ENCODE measurements at regions not wholly inside any gene's neighbourhood (a gene's known extent, or its start where the extent isn't known, plus 50 kb on each side); places are given as distances from the start of the nearest gene placed in this dataset.
"Not testable (repeated sequence)": the region's sequence is repeated elsewhere in the genome, so short reads cannot be mapped to it uniquely, and the experiment has no call there.

DNA sequence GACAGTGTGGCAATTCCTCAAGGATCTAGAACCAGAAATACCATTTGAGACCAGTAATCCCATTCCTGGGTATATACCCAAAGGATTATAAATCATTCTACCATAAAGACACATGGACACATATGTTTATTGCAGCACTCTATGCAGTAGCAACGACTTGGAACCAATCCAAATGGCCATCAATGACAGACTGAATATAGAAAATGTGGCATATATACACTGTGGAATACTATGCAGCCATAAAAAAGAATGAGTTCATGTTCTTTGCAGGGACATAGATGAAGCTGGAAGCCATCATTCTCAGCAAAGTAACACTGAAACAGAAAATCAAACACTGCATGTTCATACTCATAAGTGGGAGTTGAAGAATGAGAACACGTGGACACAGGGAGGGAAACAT, 91.7 kb downstream of the VPREB1 start:
- DNase-seq; H3K36me3 Mint-ChIP-seq (ENCODE audit: insufficient read depth); H3K4me1 Mint-ChIP-seq (ENCODE audit: low read depth in 2 of 2); ATAC-seq (replicated peaks); H3K4me3 Mint-ChIP-seq; H3K27ac Mint-ChIP-seq; H3K9me3 Mint-ChIP-seq: not testable (repeated sequence)
- peaks cover 61 to 83% of the 10 kb centered on the region in 2 donors for H3K27me3 Mint-ChIP-seq

DNA sequence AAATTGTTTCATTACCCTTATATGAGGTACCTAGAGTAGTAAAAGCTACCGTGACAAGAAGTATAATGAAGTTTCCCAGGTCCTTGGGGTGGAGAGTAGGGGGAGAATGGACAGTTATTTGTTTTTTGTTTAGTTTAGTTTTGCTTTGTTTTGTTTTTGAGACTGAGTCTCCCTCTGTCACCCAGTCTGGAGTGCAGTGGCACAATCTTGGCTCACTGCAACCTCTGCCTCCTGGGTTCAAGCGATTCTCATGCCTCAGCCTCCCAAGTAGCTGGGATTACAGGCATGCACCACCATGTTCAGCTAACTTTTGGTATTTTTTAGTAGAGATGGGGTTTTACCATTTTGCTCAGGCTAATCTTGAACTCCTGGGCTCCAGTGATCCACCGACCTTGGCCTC, 94.2 kb downstream of the VPREB1 start:
- not testable (repeated sequence) for H3K9me3 Mint-ChIP-seq; ATAC-seq (replicated peaks); H3K4me1 Mint-ChIP-seq (ENCODE audit: low read depth in 2 of 2); DNase-seq; H3K27ac Mint-ChIP-seq; H3K4me3 Mint-ChIP-seq; H3K36me3 Mint-ChIP-seq (ENCODE audit: insufficient read depth)
- peaks cover 36 to 59% of the 10 kb centered on the region in 2 donors for H3K27me3 Mint-ChIP-seq

DNA sequence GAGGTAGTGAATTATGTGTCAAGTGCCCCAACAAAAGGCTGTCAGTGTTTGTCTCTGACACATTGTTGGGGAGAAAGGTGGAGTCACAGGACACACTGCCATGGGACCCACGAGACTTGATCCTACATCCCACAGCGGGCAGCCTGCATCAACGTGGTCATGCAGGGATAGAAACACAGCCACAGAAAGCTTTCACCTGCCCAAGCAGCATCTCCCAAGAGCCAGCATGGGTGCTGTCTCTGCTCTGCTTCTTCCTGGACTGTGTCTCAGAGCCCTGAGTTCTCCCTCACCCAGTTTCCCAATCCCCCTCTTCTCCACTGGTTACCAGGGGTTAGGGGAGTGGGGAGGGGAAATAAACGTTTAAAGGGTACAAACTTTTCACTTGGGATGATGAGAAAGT, 97.2 kb downstream of the VPREB1 start:
- peaks cover 8 to 39% of the 10 kb centered on the region in 2 donors for H3K27me3 Mint-ChIP-seq
- peaks cover 6% of the 10 kb centered on the region for H3K36me3 Mint-ChIP-seq (ENCODE audit: insufficient read depth)
- no peaks in the 10 kb centered on the region for H3K9me3 Mint-ChIP-seq
- H3K4me3 Mint-ChIP-seq, result no peak overlapping the region
- no peak overlapping the region for H3K27ac Mint-ChIP-seq
- no peak for DNase-seq
- no peak for ATAC-seq (replicated peaks)
- peaks cover 0 to 2% of the 10 kb centered on the region in 2 donors for H3K4me1 Mint-ChIP-seq (ENCODE audit: low read depth in 2 of 2)

DNA sequence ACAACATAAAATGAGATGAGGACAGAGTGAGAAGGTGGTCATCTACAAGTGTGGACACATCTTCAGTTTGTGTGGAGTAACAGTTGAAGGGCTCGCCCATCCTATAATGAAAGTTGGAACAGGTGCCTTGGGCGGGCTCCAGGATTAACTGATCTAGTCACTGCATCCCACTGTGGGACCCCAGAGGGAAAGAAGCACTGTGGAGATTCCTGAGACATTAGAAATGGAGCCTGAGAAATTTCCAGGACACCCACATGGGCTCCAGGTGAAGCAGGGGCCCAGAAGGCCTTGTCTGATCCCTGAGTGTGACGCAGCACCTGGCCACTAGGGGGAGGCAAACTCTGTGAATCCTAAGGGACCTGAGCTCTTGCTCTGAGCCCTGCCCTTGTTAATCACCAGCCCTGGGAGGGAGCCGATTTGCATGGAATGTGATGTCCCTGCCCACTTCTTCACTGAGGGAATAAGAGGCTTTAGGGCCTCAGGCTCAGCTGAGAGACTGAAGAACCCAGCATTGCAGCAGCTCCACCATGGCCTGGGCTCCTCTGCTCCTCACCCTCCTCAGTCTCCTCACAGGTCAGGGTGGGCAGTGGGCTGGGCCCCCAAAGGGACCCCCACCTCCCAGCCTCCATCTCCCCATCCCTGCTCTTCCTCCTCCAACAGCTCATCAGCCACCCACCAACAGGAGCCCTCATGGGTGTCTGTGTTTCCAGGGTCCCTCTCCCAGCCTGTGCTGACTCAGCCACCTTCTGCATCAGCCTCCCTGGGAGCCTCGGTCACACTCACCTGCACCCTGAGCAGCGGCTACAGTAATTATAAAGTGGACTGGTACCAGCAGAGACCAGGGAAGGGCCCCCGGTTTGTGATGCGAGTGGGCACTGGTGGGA, 98.4 kb downstream of the VPREB1 start:
- H3K9me3 Mint-ChIP-seq, result no peaks in the 10 kb centered on the region
- no peak overlapping the region for H3K4me3 Mint-ChIP-seq
- peaks cover 5 to 39% of the 10 kb centered on the region in 2 donors for H3K27me3 Mint-ChIP-seq
- no peak overlapping the region for H3K27ac Mint-ChIP-seq
- ATAC-seq (replicated peaks), result peak; percentile 58
- peak; percentile 51 to 64 (median 55) for DNase-seq
- peaks cover 6% of the 10 kb centered on the region for H3K36me3 Mint-ChIP-seq (ENCODE audit: insufficient read depth)
- H3K4me1 Mint-ChIP-seq (ENCODE audit: low read depth in 2 of 2), result peaks cover 0 to 2% of the 10 kb centered on the region in 2 donors

DNA sequence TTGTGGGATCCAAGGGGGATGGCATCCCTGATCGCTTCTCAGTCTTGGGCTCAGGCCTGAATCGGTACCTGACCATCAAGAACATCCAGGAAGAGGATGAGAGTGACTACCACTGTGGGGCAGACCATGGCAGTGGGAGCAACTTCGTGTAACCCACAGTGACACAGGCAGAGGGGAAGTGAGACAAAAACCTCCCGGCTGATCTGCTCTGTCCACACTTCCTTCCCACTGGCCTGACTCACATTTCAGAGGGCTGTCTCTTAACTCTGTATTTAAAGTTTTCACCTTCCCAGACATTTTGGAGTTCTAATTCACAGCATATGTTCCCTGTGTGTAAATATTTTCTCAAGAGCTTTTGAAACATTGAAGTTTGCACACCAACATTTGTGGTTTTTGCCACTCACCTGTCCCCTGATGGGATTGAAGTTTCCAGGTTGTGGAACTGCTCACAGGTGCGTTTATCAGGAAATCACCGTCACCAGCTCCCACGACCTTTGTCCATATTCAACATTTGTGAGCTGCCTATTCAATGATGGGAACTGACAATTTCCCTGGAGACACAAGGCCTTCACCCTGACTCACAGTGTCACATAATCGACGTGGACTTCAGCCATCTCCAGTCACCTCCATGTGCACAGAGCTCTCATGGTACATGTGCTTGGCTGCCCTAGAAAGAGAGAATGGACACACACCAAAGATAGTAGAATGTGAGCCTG, 99.2 kb downstream of the VPREB1 start:
- Mint-ChIP-seq H3K4me1 (ENCODE audit: low read depth in 2 of 2) (peaks cover 0 to 2% of the 10 kb centered on the region in 2 donors), H3K36me3 (ENCODE audit: insufficient read depth) (peaks cover 6% of the 10 kb centered on the region), H3K9me3 (no peaks in the 10 kb centered on the region), H3K27me3 (peaks cover 13 to 39% of the 10 kb centered on the region in 2 donors), H3K4me3 (no peak overlapping the region), H3K27ac (no peak overlapping the region)
- peak; percentile 26 for ATAC-seq (replicated peaks)
- DNase-seq, result no peak

DNA sequence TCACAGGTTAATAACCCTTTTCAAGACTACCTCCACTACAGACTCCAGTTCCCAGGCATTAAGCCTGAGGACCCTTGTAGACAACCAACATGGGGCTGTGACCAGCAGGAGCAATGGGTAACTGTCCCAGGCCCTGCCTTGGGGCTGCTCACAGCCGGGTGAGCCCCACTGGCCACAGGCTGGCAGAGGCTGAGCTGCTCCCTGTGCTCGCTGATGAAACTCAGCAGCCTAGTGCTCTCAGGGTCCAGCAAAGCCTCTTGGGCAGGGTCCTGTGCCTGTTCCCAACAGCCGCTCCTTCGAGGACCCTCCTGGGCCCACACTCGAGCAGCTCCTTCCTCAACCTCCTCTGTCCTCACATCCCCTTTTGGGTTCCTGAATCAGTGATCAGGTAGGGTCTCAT, 99.8 kb downstream of the VPREB1 start:
- peaks cover 16 to 39% of the 10 kb centered on the region in 2 donors for H3K27me3 Mint-ChIP-seq
- H3K4me1 Mint-ChIP-seq (ENCODE audit: low read depth in 2 of 2), result peaks cover 0 to 2% of the 10 kb centered on the region in 2 donors
- H3K9me3 Mint-ChIP-seq, result no peaks in the 10 kb centered on the region
- no peak for ATAC-seq (replicated peaks)
- H3K36me3 Mint-ChIP-seq (ENCODE audit: insufficient read depth), result peaks cover 6% of the 10 kb centered on the region
- H3K27ac Mint-ChIP-seq, result no peak overlapping the region
- no peak overlapping the region for H3K4me3 Mint-ChIP-seq
- DNase-seq, result no peak

DNA sequence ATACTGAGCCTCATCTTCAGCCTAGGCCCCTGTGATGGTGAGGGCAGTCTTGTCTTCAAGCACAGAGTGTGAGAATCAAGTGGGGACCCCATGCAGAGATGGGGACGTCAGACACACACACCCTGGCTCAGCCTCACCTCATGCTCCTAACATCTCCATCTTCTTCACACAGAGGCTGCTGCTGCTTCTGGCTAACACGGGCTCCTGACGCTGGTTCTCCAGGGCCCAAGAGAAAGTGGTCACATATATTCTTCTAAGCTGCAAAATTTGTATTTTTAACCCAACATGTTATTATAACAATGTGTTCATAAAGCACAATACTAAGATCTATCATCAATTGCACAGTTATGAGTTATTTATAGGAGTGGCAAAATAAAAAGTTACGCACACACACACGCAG, 101.2 kb downstream of the VPREB1 start:
- H3K4me1 Mint-ChIP-seq (ENCODE audit: low read depth in 2 of 2), result peaks cover 0 to 2% of the 10 kb centered on the region in 2 donors
- no peak for DNase-seq
- H3K27me3 Mint-ChIP-seq, result peaks cover 30 to 49% of the 10 kb centered on the region in 2 donors
- H3K27ac Mint-ChIP-seq, result no peak overlapping the region
- peaks cover 6% of the 10 kb centered on the region for H3K36me3 Mint-ChIP-seq (ENCODE audit: insufficient read depth)
- no peak for ATAC-seq (replicated peaks)
- no peak overlapping the region for H3K4me3 Mint-ChIP-seq
- no peaks in the 10 kb centered on the region for H3K9me3 Mint-ChIP-seq

DNA sequence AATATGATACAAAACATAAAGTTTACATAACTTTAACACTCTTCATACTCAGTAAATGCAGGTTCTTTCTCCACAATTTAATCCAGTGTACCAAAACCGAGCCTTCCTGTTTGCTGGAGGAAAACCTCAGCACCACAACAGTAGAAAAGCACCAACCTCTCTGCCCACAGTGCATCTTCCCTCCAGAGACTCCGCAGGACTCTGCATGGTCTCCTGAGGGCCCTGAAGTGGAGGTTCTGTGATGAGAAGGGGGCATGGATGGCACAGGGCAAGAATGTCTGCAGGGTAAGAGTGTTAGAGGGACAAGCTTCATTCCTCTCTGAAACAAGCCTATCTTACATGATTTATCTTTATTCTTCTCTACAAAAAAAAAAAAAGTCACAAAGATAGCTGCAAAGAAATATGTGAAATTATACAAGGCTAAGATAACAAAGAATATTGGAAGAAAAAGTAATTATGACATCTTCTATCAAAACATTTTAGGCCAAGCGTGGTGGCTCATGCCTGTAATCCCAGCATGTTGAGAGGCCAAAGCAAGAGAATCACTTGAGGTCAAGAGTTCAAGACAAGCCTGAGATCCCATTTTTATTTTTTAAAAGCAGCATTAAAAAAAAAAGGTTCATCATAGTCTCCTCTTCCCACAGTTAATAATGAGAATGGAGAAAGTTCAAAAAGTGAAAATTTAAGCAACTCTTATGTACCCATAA, 102.0 kb downstream of the VPREB1 start:
- peaks cover 0 to 2% of the 10 kb centered on the region in 2 donors for H3K4me1 Mint-ChIP-seq (ENCODE audit: low read depth in 2 of 2)
- ATAC-seq (replicated peaks) (no peak), DNase-seq (no peak)
- H3K27ac Mint-ChIP-seq, result no peak overlapping the region
- peaks cover 37 to 57% of the 10 kb centered on the region in 2 donors for H3K27me3 Mint-ChIP-seq
- no peaks in the 10 kb centered on the region for H3K9me3 Mint-ChIP-seq
- H3K36me3 Mint-ChIP-seq (ENCODE audit: insufficient read depth), result peaks cover 6% of the 10 kb centered on the region
- no peak overlapping the region for H3K4me3 Mint-ChIP-seq

DNA sequence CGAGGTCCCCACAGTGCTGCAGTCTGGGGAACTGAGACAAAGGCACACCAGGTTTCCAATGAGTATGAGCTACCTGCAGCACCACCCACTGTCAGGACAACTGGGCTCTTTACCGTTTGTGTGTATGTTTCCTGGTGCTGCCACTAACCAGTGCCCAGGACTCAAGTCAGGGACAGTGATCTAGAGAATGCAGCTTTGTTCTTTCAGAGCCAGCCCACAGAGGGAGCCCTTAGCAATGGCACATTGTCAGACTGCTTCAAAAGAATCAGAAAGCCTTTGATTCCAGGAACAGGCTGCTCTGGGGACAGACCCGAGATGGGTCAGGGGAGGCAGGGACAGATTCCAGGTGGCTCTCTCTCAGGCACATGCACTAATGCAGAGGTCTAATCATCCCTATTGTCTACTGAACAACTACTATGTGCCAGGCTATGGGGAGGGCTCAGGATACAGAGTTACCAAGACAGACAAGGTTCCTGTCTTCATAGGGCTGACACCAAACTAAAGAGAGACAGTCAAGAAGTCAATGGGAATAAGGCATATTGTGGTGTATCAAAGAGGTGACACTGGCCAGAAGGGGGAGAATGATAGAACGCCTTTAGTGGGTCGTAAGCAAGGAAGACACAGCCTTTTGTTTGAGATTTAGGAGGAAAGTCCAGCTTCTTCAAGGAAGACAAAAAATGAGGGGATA, 103.7 kb downstream of the VPREB1 start:
- Mint-ChIP-seq H3K27me3 (peaks cover 45 to 70% of the 10 kb centered on the region in 2 donors), H3K36me3 (ENCODE audit: insufficient read depth) (peaks cover 6% of the 10 kb centered on the region), H3K4me3 (no peak overlapping the region), H3K9me3 (no peaks in the 10 kb centered on the region), H3K27ac (no peak overlapping the region), H3K4me1 (ENCODE audit: low read depth in 2 of 2) (peaks cover 0 to under 1% of the 10 kb centered on the region in 2 donors)
- ATAC-seq (replicated peaks) (no peak), DNase-seq (no peak)

DNA sequence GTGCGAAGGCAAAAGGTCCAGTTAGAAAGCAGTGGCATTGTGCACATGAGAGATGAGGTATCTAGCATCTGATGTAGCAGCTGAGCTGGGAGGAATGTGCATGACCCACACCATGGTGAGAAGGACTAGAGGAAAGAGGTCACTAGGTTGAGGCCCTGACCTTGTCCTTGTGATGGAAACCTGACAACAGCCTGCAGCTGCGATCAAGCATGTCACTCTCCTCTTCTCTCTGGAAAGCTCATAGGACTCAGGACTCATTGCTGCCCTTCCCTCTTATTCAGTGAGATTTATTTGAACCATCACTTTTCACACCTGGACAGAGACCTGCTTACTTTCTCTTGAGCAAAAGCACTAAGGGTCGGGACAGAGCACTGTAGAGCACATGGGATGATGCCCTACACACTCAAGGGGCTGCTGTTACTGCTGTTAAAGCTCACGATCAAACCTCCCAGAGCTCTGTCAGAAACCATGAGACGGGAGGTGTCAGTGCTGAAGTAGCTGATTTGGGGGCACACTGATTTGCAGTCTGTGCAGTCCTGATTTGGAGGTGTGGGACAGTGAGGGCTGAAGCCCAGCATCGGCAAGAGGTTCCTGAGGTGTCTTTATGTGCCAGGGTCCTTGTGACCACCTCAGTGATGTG, 104.3 kb downstream of the VPREB1 start:
- H3K9me3 Mint-ChIP-seq, result no peaks in the 10 kb centered on the region
- ATAC-seq (replicated peaks) (no peak), DNase-seq (no peak)
- no peak overlapping the region for H3K27ac Mint-ChIP-seq
- H3K4me3 Mint-ChIP-seq, result no peak overlapping the region
- peaks cover 50 to 77% of the 10 kb centered on the region in 2 donors for H3K27me3 Mint-ChIP-seq
- H3K36me3 Mint-ChIP-seq (ENCODE audit: insufficient read depth), result peaks cover 3% of the 10 kb centered on the region
- H3K4me1 Mint-ChIP-seq (ENCODE audit: low read depth in 2 of 2), result no peaks in the 10 kb centered on the region

DNA sequence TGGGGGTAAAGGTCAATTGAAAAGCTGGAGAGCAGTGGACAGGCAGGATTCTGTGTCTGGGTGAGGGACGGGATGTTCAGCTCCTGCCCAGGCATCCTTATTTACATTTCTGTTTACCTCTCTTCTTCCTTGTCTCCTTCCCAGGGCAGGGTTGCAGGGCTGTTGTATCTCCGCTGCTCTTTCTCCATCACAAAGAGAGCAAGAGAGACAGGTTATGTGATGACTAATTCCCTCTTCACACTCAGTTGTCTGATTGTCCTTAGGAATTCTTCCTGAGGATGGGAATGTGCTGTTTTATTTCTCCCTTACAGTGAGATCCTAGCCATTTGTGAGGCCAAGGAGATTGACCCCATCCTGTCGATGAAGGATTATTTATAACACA, 104.9 kb downstream of the VPREB1 start:
- H3K4me3 Mint-ChIP-seq, result no peak overlapping the region
- peaks cover 53 to 82% of the 10 kb centered on the region in 2 donors for H3K27me3 Mint-ChIP-seq
- H3K27ac Mint-ChIP-seq, result no peak overlapping the region

DNA sequence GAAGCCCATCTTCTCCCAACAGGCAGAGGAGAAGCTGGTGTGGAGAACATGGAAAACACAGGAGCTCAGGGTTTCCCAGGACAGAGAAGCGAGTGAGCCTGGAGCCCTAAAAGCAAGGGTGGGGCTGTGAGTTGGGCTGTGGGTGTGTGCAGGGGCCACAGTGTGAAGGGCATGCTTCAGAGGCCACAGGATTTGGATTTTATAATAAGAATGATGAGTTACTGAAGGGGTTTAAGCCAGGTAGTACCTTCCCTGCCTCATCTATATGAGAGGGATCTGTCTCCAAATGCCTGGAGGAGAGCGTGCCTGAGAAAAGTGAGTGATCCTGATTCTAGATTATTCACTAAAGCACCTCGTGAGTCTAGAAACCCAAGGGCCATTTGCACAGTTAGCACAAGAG, 106.8 kb downstream of the VPREB1 start:
- H3K4me1 Mint-ChIP-seq (ENCODE audit: low read depth in 2 of 2), result no peaks in the 10 kb centered on the region
- no peaks in the 10 kb centered on the region for H3K9me3 Mint-ChIP-seq
- no peak overlapping the region for H3K4me3 Mint-ChIP-seq
- DNase-seq, result no peak
- H3K27ac Mint-ChIP-seq, result no peak overlapping the region
- no peak for ATAC-seq (replicated peaks)
- H3K36me3 Mint-ChIP-seq (ENCODE audit: insufficient read depth), result no peaks in the 10 kb centered on the region
- peaks cover 62 to 84% of the 10 kb centered on the region in 2 donors for H3K27me3 Mint-ChIP-seq

More for the DNA sequence above, 104.9 kb downstream of the VPREB1 start:
- ATAC-seq (replicated peaks) (no peak), DNase-seq (no peak)
- no peaks in the 10 kb centered on the region for H3K9me3 Mint-ChIP-seq
- H3K4me1 Mint-ChIP-seq (ENCODE audit: low read depth in 2 of 2), result no peaks in the 10 kb centered on the region
- H3K36me3 Mint-ChIP-seq (ENCODE audit: insufficient read depth), result no peaks in the 10 kb centered on the region

Measured in effector memory CD8-positive, alpha-beta T cell (primary cell).